Cardiac fibroblast (primary cell): ENCODE measurements at regions not wholly inside any gene's neighbourhood (a gene's known extent, or its start where the extent isn't known, plus 50 kb on each side); places are given as distances from the start of the nearest gene placed in this dataset.

Experiments used
- DNase-seq, 2 donors: peaks; one replicate each; pipeline versions ENCODE4 v3.0.0 to v3.0.0-alpha.2; 2010; ENCODE audit warnings: low read depth in 2 of 2
- H3K4me3 ChIP-seq, 2 donors: replicated peaks in 1 of 2; 1 replicate in 1 of 2; 2 replicates in 1 of 2; pipeline ENCODE4 v1.5.1; 2011; ENCODE audit warnings: low read depth in 2 of 2, low read length in 2 of 2, mild to moderate bottlenecking in 2 of 2, moderate library complexity in 1 of 2
- TF ChIP-seq, protein P1 (sequence below): IDR thresholded peaks from one replicate; pipeline ENCODE4 v1.5.1; 2011; ENCODE audit warnings: low read depth, mild to moderate bottlenecking, low read length, inconsistent platforms

DNA sequence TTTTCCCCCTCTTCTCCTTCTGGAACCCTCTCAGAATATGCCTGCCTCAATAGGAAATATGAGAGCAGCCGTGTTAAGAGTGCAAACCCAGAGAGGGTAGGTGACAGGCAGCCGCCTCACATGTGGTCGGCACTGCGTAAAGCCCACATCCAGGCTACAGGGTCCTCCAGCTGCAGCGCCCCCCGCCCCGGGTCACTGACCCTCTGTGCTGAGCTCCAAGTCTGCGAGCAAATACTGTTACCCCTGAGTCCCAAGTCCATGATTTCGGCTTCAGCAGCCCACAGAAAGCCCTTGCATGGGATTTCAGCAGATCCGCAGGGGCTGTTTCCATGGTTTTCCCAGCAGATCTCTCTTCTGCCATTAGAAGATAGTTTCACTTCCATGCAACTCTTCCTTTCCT lies 186.9 kb upstream of the IRS2 start:
- H3K4me3 ChIP-seq, result no peak overlapping the region
- TF ChIP-seq, protein P1, sequence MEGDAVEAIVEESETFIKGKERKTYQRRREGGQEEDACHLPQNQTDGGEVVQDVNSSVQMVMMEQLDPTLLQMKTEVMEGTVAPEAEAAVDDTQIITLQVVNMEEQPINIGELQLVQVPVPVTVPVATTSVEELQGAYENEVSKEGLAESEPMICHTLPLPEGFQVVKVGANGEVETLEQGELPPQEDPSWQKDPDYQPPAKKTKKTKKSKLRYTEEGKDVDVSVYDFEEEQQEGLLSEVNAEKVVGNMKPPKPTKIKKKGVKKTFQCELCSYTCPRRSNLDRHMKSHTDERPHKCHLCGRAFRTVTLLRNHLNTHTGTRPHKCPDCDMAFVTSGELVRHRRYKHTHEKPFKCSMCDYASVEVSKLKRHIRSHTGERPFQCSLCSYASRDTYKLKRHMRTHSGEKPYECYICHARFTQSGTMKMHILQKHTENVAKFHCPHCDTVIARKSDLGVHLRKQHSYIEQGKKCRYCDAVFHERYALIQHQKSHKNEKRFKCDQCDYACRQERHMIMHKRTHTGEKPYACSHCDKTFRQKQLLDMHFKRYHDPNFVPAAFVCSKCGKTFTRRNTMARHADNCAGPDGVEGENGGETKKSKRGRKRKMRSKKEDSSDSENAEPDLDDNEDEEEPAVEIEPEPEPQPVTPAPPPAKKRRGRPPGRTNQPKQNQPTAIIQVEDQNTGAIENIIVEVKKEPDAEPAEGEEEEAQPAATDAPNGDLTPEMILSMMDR, result no peak
- no peak for DNase-seq

DNA sequence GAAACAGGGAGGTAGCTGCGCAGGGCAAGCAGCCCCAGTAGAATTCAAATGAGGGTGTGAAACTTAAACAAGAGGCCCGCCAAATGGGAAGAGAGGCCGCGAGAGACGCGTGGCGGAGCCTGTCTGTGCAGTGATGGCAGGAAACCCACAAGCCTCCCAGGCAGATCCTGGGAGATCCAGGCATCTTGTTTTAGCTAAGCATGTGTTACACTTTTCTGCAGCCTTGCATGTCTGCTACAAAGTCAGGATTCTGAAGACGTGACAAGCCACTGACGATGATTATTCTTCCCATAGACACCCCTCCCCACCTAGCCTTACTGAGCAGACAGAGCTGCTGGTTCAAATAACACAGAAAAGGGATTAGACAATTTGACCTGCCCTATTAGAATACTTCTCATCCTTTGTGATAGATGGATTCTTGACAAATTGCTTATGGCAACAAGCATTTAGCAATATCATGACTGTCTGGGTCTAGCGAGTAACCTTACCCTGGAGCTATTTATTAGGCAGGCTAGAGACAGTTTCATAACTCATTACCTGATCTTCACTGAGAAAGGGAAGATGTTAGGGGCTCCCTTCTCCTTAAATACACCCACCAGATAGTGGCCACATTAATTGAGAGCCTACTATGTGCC lies 185.2 kb upstream of the IRS2 start:
- TF ChIP-seq, protein P1, result no peak
- no peak overlapping the region for H3K4me3 ChIP-seq
- DNase-seq, result peak in 1 of 2 donors; percentile 3

DNA sequence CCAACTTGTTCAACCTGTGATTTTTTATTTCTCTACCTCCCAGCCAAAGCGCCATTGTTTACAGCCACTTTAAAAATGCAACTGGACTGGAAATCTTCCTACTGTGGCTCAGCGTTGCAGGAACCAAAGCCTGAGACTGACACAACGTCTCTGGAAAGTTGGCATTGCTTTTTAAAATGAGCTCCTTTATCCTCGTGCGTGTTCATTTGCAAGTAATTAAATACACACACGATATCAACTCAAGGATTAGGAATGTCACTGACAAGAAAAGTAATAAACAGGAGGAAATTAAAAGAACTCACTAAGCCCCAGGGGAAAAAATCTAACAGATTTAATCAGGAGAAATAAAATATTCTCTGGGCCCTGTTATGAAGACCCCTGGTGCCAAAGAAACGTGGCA lies 184.6 kb upstream of the IRS2 start:
- no peak overlapping the region for H3K4me3 ChIP-seq
- TF ChIP-seq, protein P1, result no peak
- no peak for DNase-seq

DNA sequence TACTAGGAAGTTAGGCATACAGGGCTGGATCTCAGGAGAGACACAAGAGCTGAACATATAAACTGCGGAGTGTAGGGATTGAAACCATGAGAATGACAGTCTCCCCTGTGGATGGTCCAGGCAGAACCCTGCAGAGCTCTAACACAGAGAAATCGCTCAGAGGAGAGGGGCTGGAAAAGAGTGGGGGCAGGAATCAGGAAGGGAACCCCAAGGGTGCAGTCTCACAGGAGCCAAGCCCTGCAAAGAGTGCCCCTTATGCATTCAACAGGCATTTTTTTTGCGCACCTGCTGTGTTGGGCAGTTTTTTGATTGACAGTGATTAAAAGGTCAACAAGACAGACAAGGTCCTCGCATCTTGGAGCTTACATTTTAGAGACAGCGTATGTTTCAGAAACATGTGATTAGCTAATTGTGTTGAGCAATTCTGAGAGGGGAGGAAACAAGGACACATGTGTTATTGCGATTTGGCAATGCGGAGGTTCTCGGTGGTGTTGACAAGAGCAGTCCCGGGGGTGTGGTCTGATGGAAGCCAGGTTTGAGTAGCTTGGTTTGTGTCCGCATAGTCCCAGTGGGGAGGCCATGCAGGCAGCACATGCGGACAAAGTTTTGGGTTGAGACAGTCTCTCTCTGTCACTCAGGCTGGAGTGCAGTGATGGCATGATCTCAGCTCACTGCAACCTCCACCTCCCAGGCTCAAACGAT lies 182.6 kb upstream of the IRS2 start:
- no peak overlapping the region for H3K4me3 ChIP-seq
- TF ChIP-seq, protein P1, result no peak
- DNase-seq, result peak; percentile 65 to 77

DNA sequence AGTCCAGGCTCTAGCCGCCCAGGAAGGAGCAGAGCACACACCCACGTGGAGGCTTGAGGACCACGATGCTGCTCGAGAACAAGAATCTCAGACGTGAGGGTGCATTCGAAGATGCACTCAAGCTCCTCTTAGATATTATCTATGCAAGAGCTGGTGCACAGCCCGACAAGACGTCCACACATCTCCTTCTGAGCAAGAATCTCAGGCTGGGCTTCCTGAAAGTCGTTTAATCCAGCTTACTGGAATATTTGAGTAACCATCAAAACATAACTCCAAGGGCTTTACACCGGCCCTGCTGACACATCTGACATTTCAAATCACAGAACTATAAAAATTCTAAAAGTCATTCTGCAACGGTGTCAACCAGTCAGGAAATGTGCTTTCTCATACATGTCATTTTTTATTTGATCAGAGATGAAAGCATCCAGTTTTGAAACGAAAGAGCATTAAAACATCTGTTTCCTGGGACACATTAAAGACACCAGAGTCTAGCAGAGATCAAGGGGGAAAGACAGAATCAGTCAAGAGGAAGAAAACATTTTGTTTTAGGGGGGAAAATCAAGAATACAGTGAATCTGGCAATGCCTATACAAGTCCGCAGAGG lies 177.7 kb upstream of the IRS2 start:
- no peak overlapping the region for H3K4me3 ChIP-seq
- TF ChIP-seq, protein P1, result no peak
- no peak for DNase-seq

DNA sequence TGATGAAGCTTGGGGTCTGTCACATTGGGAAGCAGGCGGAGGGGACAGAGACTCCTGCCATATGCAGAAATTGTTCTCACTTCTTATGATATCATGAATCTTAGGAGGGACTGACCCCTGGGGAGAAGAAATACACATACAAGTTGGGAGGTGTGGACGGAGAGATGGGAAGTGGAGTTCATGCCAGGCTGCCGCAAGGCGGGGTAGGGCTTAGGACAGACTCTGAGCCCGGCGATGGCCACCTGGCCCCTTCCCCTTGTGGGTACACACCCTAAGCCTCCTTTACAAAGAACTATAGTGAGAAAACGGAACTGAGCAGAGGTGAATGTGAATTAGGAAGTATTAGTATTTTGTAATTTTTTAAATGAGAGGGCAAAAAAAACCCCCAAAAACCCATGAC lies 177.0 kb upstream of the IRS2 start:
- TF ChIP-seq, protein P1, result no peak
- H3K4me3 ChIP-seq, result no peak overlapping the region
- no peak for DNase-seq
